GM10248 (cell line): ENCODE measurements at regions not wholly inside any gene's neighbourhood (a gene's known extent, or its start where the extent isn't known, plus 50 kb on each side); places are given as distances from the start of the nearest gene placed in this dataset.

Experiments
- CTCF ChIA-PET: fragments of 300-600 bp; sonication (Branson Sonifier 250); formaldehyde crosslinking; extraction: SDS; loops from one replicate; lab custom pipeline; 2021; ENCODE audit warnings: antibody characterized with exemption; lab: Yijun Ruan, JAX
- POLR2A ChIA-PET: fragments of 350-650 bp; sonication (Branson Sonifier 250); formaldehyde crosslinking; extraction: SDS; loops from one replicate; lab custom pipeline; 2020; ENCODE audit warnings: antibody characterized with exemption; lab: Yijun Ruan, JAX
- DNase-seq: peaks from one replicate; pipeline ENCODE4 v3.0.0; 2012; ENCODE audit errors: extremely low spot score
- TF ChIP-seq, protein P1 (sequence below): IDR thresholded peaks from 2 replicates; pipeline ENCODE4 v1.5.1; 2012; ENCODE audit warnings: mild to moderate bottlenecking, low read depth; ENCODE audit errors: extremely low read depth, missing control alignments, control extremely low read depth

DNA sequence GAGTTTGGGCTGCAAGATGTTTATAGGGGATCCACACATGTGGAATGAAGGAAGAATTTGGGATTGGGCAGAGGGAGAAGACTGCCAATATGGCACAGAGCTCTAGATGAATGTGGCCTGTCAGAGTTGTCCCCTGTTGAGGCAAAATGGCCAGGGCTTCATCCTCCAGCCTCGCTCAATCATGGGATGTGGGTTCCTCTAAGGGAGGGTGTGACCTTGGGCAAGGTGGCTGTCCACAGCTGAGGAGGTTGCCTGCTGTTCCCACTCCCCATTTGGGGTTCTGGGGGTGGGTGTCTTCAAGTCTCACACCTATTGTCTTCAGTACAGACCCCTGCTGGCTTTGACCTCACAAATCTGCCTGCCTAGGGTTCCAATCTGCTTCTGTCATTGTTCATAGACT, 121.6 kb upstream of the FAM204A start:
- no peak for DNase-seq
- ChIA-PET CTCF (no interaction called here), POLR2A (no interaction called here)
- TF ChIP-seq, protein P1, sequence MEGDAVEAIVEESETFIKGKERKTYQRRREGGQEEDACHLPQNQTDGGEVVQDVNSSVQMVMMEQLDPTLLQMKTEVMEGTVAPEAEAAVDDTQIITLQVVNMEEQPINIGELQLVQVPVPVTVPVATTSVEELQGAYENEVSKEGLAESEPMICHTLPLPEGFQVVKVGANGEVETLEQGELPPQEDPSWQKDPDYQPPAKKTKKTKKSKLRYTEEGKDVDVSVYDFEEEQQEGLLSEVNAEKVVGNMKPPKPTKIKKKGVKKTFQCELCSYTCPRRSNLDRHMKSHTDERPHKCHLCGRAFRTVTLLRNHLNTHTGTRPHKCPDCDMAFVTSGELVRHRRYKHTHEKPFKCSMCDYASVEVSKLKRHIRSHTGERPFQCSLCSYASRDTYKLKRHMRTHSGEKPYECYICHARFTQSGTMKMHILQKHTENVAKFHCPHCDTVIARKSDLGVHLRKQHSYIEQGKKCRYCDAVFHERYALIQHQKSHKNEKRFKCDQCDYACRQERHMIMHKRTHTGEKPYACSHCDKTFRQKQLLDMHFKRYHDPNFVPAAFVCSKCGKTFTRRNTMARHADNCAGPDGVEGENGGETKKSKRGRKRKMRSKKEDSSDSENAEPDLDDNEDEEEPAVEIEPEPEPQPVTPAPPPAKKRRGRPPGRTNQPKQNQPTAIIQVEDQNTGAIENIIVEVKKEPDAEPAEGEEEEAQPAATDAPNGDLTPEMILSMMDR: no peak

- DNase-seq: no peak
- POLR2A ChIA-PET: no interaction called here
- TF ChIP-seq, protein P1: no peak
- CTCF ChIA-PET: interaction anchor here (0.9 to 5.3 kb wide), 4 partner anchors 9 to 966 kb away, joined by 3 to 47 read pairs (median 6); no protein-coding TSS in a partner anchor
These were observed 120.3 kb upstream of the FAM204A start for GRCh38 chr10:118462401-118462800.

DNA sequence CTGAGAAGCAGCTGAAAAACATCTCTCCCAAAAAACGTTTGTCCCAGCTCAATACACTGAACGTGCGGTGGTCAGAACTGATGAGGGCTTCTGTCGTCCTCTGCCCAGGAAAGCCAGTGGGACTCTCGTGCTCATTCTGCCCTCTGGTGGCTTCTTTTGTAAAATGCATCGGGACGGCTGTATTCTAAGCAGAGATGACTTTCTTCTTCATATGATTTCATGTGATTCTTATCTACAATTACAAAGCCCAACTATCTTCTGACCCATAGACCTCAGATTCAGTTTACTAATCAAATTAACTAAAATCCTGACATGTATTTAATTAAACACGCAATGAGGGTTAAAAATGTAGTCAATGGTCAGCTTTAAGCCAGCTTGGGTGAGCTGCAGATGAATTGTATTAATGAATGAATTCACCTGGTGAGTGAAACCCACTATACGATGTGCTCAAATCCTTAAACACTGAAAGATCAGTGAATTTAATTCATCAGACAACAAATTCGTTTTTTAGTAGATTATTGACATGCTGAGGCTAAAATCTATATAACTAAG, 117.6 kb upstream of the FAM204A start:
- peak; percentile 53 for DNase-seq
- TF ChIP-seq, protein P1: peak; percentile 70
- ChIA-PET CTCF (interaction anchor here (0.7 to 5.3 kb wide), 26 partner anchors 11 to 1853 kb away, joined by 3 to 47 read pairs (median 4); no protein-coding TSS in a partner anchor), POLR2A (no interaction called here)

DNA sequence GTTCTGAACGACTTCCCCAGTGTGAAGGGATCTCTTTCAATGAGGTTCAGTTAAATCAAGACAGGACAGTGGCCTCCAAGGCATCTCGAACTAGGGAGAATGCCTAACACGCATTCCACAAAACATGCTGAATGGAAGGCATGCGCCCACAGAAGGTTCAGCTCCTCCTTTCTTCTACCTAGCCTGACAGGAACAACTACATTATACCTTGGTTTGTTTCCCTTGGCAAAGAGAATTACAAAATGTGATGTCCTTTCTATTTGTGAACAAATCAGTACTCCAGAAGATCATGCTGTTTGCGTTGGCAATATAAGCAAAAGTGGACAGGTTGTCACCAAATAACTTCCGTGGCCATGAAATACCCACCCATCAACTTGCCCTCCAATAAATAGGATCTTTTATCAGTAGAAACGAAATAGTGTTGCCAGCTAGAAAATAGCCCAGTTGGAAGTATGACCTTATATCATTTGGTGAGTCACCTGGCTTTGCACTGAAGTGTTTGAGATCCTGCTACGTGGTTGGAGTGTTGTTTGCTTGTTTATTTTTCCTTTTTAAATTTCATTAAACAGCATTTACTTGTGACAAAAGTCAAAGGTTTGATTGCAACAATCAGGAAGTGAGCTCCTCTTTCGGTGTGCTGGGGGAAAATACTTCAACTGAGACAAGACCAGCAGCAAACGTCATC, 117.0 kb upstream of the FAM204A start:
- TF ChIP-seq, protein P1: no peak
- ChIA-PET CTCF (interaction anchor here (0.7 to 5.3 kb wide), 27 partner anchors 11 to 1852 kb away, joined by 3 to 47 read pairs (median 4); no protein-coding TSS in a partner anchor), POLR2A (no interaction called here)
- DNase-seq: no peak

DNA sequence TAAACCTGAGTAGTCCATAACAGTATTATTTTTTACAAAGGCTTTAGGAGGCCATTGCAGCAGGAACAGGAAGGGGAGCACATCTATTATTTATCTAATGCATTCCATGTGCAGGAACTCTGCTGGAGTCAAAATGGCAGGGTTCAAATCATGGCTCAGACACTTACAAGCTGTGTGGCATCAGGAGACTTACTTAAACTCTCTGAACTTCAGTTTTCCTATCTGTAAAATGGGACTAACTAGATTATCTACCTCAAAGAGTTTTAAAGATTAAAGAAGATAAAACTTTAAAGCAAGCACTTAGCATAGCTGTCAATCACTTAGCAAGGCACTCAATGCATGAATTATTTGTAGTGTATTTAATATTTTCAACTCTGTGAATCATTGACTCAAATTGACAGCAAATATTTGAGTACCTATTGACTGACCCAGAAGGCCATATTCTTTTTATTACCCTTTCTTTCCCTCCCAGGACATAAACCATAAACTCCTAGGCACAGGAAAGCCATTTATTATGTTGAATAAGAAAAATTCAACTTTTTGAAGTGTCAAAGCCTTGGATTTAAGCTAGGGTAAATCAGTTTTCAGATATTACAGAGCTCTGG, 115.8 kb upstream of the FAM204A start:
- CTCF ChIA-PET: interaction anchor here (0.7 to 5.3 kb wide), 12 partner anchors 11 to 1241 kb away, joined by 3 to 47 read pairs (median 6); no protein-coding TSS in a partner anchor
- no peak for DNase-seq
- TF ChIP-seq, protein P1: no peak
- POLR2A ChIA-PET: no interaction called here

GRCh38 chr10:118455181-118455695, 113.1 kb upstream of the FAM204A start:
- TF ChIP-seq, protein P1: no peak
- POLR2A ChIA-PET: no interaction called here
- no peak for DNase-seq
- CTCF ChIA-PET: no interaction called here
